IMR-90 (cell line): ENCODE measurements at regions not wholly inside any gene's neighbourhood (a gene's known extent, or its start where the extent isn't known, plus 50 kb on each side); places are given as distances from the start of the nearest gene placed in this dataset.

ENCODE experiments used
- ATAC-seq: fragments of 200-7000 bp; cut with Tn5 transposase; 2 replicates; pipeline ENCODE4 v1.9.1; 2020; ENCODE audit warnings: low read depth, mild to moderate bottlenecking, moderate library complexity
- BruUV-seq: library from RNA; stranded (reverse); fragments of 400-500 nt; replicated peaks from 2 replicates; lab custom pipeline; 2021; lab: Mats Ljungman, UMichigan
- CTCF ChIA-PET: fragments of 300-600 bp; formaldehyde crosslinking; extraction: SDS; loops from one replicate; lab custom pipeline; 2021; ENCODE audit warnings: antibody characterized with exemption; lab: Yijun Ruan, JAX
- POLR2A ChIA-PET: fragments of 300-600 bp; sonication (Branson Sonifier 250); formaldehyde crosslinking; loops from one replicate; lab custom pipeline; 2022; ENCODE audit warnings: antibody characterized with exemption; ENCODE audit not compliant: unreplicated experiment; lab: Charles Lee
- DNase-seq: peaks from one replicate; pipeline ENCODE4 v3.0.0; 2013
- H2AFZ ChIP-seq: replicated peaks from 2 replicates; pipeline ENCODE3; 2013; ENCODE audit warnings: low read length, mild to moderate bottlenecking; ENCODE audit not compliant: poor library complexity
- H2AK5ac ChIP-seq: 2 replicates; pipeline ENCODE4 v1.6.1; 2013; ENCODE audit warnings: low read depth, low read length, inconsistent platforms
- H2AK9ac ChIP-seq: replicated peaks from 2 replicates; pipeline ENCODE3; 2013; ENCODE audit warnings: mild to moderate bottlenecking, low read depth, low read length, moderate library complexity; ENCODE audit not compliant: poor library complexity
- H2BK120ac ChIP-seq: 2 replicates; pipeline ENCODE4 v1.6.1; 2013; ENCODE audit warnings: low read depth, low read length, inconsistent platforms
- H2BK15ac ChIP-seq: 3 replicates; pipeline ENCODE4 v1.6.1; 2013; ENCODE audit warnings: low read depth, low read length, inconsistent platforms
- H2BK20ac ChIP-seq: 2 replicates; pipeline ENCODE4 v1.6.1; 2013; ENCODE audit warnings: low read depth, mild to moderate bottlenecking, inconsistent platforms, low read length, moderate library complexity
- H2BK5ac ChIP-seq: 2 replicates; pipeline ENCODE4 v1.6.1; 2013; ENCODE audit warnings: mild to moderate bottlenecking, low read depth, low read length, inconsistent platforms; ENCODE audit not compliant: poor library complexity, severe bottlenecking
- H3K14ac ChIP-seq: replicated peaks from 2 replicates; pipeline ENCODE4 v1.6.1; 2013; ENCODE audit warnings: low read depth, low read length, inconsistent platforms
- H3K18ac ChIP-seq: 2 replicates; pipeline ENCODE4 v1.6.1; 2013; ENCODE audit warnings: low read depth, low read length, control low read depth
- H3K23ac ChIP-seq: 2 replicates; pipeline ENCODE4 v1.6.1; 2013; ENCODE audit warnings: low read depth, low read length, inconsistent platforms
- H3K27ac ChIP-seq: 2 replicates; pipeline ENCODE4 v1.5.1; 2013; ENCODE audit warnings: mild to moderate bottlenecking, control low read depth, low read length; ENCODE audit not compliant: insufficient read depth
- H3K27me3 ChIP-seq: 2 replicates; pipeline ENCODE4 v1.6.1; 2013; ENCODE audit warnings: low read length; ENCODE audit not compliant: control insufficient read depth, insufficient read depth
- H3K36me3 ChIP-seq: 2 replicates; pipeline ENCODE4 v1.6.1; 2013; ENCODE audit warnings: low read length, mixed read lengths; ENCODE audit not compliant: control insufficient read depth, insufficient read depth
- H3K4ac ChIP-seq: 2 replicates; pipeline ENCODE4 v1.6.1; 2013; ENCODE audit warnings: low read depth, low read length, inconsistent platforms
- H3K4me1 ChIP-seq: 2 replicates; pipeline ENCODE4 v1.6.1; 2013; ENCODE audit warnings: low read length, mixed read lengths; ENCODE audit not compliant: control insufficient read depth, insufficient read depth
- H3K4me2 ChIP-seq: 2 replicates; pipeline ENCODE4 v1.6.1; 2013; ENCODE audit warnings: low read depth, mild to moderate bottlenecking, control low read depth, low read length, moderate library complexity
- H3K4me3 ChIP-seq: 2 replicates; pipeline ENCODE4 v1.5.1; 2013; ENCODE audit warnings: low read depth, mild to moderate bottlenecking, control low read depth, low read length, moderate library complexity; ENCODE audit not compliant: insufficient read depth
- H3K56ac ChIP-seq: 2 replicates; pipeline ENCODE4 v1.6.1; 2013; ENCODE audit warnings: low read length, inconsistent platforms; ENCODE audit not compliant: insufficient read depth; ENCODE audit errors: extremely low read depth
- H3K79me1 ChIP-seq, 2 experiments: 2 replicates each; pipeline ENCODE4 v1.6.1; 2013; ENCODE audit warnings: low read length in 2 of 2, inconsistent platforms in 1 of 2, low read depth in 1 of 2
- H3K9ac ChIP-seq: 2 replicates; pipeline ENCODE4 v1.6.1; 2013; ENCODE audit warnings: low read depth, low read length, control low read depth
- H3K9me1 ChIP-seq: 2 replicates; pipeline ENCODE4 v1.6.1; 2013; ENCODE audit warnings: low read length, inconsistent platforms; ENCODE audit not compliant: insufficient read depth
- H3K9me3 ChIP-seq: 2 replicates; pipeline ENCODE4 v1.6.1; 2013; ENCODE audit warnings: low read length; ENCODE audit not compliant: control insufficient read depth, insufficient read depth
- H4K20me1 ChIP-seq: 2 replicates; pipeline ENCODE4 v1.6.1; 2013; ENCODE audit warnings: low read length, inconsistent platforms; ENCODE audit not compliant: insufficient read depth
- H4K5ac ChIP-seq: 2 replicates; pipeline ENCODE4 v1.6.1; 2013; ENCODE audit warnings: mild to moderate bottlenecking, low read depth, low read length, control low read depth
- H4K8ac ChIP-seq, 2 experiments: 2 replicates each; pipeline ENCODE4 v1.6.1; 2013; ENCODE audit warnings: low read depth in 2 of 2, low read length in 2 of 2, control low read depth in 1 of 2, inconsistent platforms in 1 of 2
- H4K91ac ChIP-seq: 2 replicates; pipeline ENCODE4 v1.6.1; 2013; ENCODE audit warnings: low read depth, low read length, inconsistent platforms; ENCODE audit not compliant: insufficient read depth
- CEBPB ChIP-seq: IDR thresholded peaks from 2 replicates; pipeline ENCODE4 v1.6.1; 2012; ENCODE audit warnings: low read depth, low read length, improper control_type of control experiment
- CHD1 ChIP-seq: IDR thresholded peaks from 2 replicates; pipeline ENCODE4 v1.6.1; 2012; ENCODE audit warnings: low read depth, low read length, improper control_type of control experiment
- CTCF ChIP-seq: conservative IDR thresholded peaks from 2 replicates; pipeline ENCODE4 v1.5.1; 2012; ENCODE audit warnings: mild to moderate bottlenecking, low read depth, low read length, improper control_type of control experiment
- ELK1 ChIP-seq: fragments of 150-350 bp; IDR thresholded peaks from 2 replicates; pipeline ENCODE4 v1.6.1; 2016; ENCODE audit warnings: low read depth, mild to moderate bottlenecking, low read length, moderate library complexity, borderline replicate concordance
- FOS ChIP-seq: fragments of 150-350 bp; IDR thresholded peaks from 2 replicates; pipeline ENCODE4 v1.6.1; 2016; ENCODE audit warnings: low read depth, low read length
- MAFK ChIP-seq: IDR thresholded peaks from 2 replicates; pipeline ENCODE4 v1.6.1; 2012; ENCODE audit warnings: low read depth, low read length, improper control_type of control experiment
- MAZ ChIP-seq: IDR thresholded peaks from 2 replicates; pipeline ENCODE4 v1.6.1; 2012; ENCODE audit warnings: low read depth, mild to moderate bottlenecking, low read length, improper control_type of control experiment, moderate library complexity, borderline replicate concordance
- NFE2L2 ChIP-seq: fragments of 150-350 bp; IDR thresholded peaks from 2 replicates; pipeline ENCODE4 v1.6.1; 2016; ENCODE audit warnings: low read depth, mild to moderate bottlenecking, low read length
- POLR2A ChIP-seq: IDR thresholded peaks from 2 replicates; pipeline ENCODE4 v1.6.1; 2012; ENCODE audit warnings: mild to moderate bottlenecking, low read depth, low read length
- RAD21 ChIP-seq: IDR thresholded peaks from 2 replicates; pipeline ENCODE4 v1.6.1; 2012; ENCODE audit warnings: low read length, improper control_type of control experiment
- RCOR1 ChIP-seq: IDR thresholded peaks from 2 replicates; pipeline ENCODE4 v1.6.1; 2012; ENCODE audit warnings: mild to moderate bottlenecking, low read length, improper control_type of control experiment; ENCODE audit not compliant: insufficient replicate concordance
- USF2 ChIP-seq: fragments of 150-350 bp; IDR thresholded peaks from 2 replicates; pipeline ENCODE4 v1.6.1; 2017; ENCODE audit warnings: mild to moderate bottlenecking, antibody characterized with exemption, low read length, low read depth
- WGBS, 2 experiments: methylation state at CpG; one replicate each; pipeline versions ENCODE4 v1.1.5 to v1.1.7; 2013; ENCODE audit warnings: missing lambda C conversion rate in 2 of 2; ENCODE audit not compliant: insufficient read length in 1 of 2; ENCODE audit errors: extremely low coverage in 2 of 2; 5-methylcytosine and 5-hydroxymethylcytosine counted together
- dilution Hi-C: fragments of 300-500 bp; cut with HindIII; formaldehyde crosslinking; loops from one replicate; pipeline ENCODE4 v1.14.3; 2018; ENCODE audit warnings: low sequenced_read_pairs; ENCODE audit not compliant: unreplicated experiment
- in situ Hi-C: fragments of 300-500 bp; cut with MboI; formaldehyde crosslinking; loops from 3 replicates; pipeline ENCODE4 v1.14.3; 2019; ENCODE audit warnings: low sequenced_read_pairs, inconsistent platforms, mixed read lengths
- intact Hi-C: fragments of 100-400 bp; cut with micrococcal nuclease; formaldehyde crosslinking; loops from 2 replicates; pipeline ENCODE4 v1.10.0; 2022

GRCh38 chr9:99433095-99433494 is 211.0 kb downstream of the SEC61B start:
- Histone ChIP-seq H2BK5ac (peak overlapping the region; percentile 11), H3K4me1 (peaks cover 13% of the 10 kb centered on the region), H4K8ac (peak overlapping the region; percentile 26 to 75), H3K18ac (peak overlapping the region; percentile 35; the same call in 1 of the 2 replicates), H2BK20ac (peak overlapping the region; percentile 78), H2AFZ (no peak overlapping the region), H3K27ac (peak overlapping the region; percentile 38), H4K91ac (peak overlapping the region; percentile 81), H3K23ac (peak overlapping the region; percentile 34; the same call in 1 of the 2 replicates), H3K56ac (peak overlapping the region; percentile 27; the same call in 1 of the 2 replicates), H3K27me3 (no peaks in the 10 kb centered on the region), H3K9me3 (no peaks in the 10 kb centered on the region), H4K5ac (no peak overlapping the region), H2BK15ac (peak overlapping the region; percentile 46), H2AK5ac (peak overlapping the region; percentile 82), H3K4me3 (no peak overlapping the region), H3K9ac (no peak overlapping the region), H2AK9ac (no peak overlapping the region), H4K20me1 (no peaks in the 10 kb centered on the region), H3K79me1 (no peaks in the 10 kb centered on the region), H3K14ac (peak overlapping the region; percentile 42; the same call in 1 of the 2 replicates), H3K9me1 (peaks cover 5% of the 10 kb centered on the region; the same call in 1 of the 2 replicates), H3K4me2 (no peak overlapping the region), H3K36me3 (no peaks in the 10 kb centered on the region), H2BK120ac (peak overlapping the region; percentile 76), H3K4ac (peak overlapping the region; percentile 80)
- no TSS peak for BruUV-seq
- no peak for ATAC-seq
- intact Hi-C loops, result no loop called here
- in situ Hi-C loops, result no loop called here
- DNase-seq, result no peak
- ChIA-PET CTCF (interaction anchor here (0.6 to 0.7 kb wide), 2 partner anchors 145 to 832 kb away, joined by 3 read pairs; no protein-coding TSS in a partner anchor), POLR2A (no interaction called here)
- 80% methylated on average over 1 of the region's 4 CpGs; no CpG with 5 or more reads in 1 of the 2 experiments for WGBS, 2 experiments
- dilution Hi-C loops, result no loop called here
- no peak for TF ChIP-seq POLR2A
- no peak for TF ChIP-seq FOS
- TF ChIP-seq RAD21, result no peak
- no peak for TF ChIP-seq CEBPB
- no peak for TF ChIP-seq MAZ
- TF ChIP-seq USF2, result no peak
- no peak for TF ChIP-seq CHD1
- TF ChIP-seq RCOR1, result no peak
- no peak for TF ChIP-seq NFE2L2
- no peak for TF ChIP-seq MAFK
- TF ChIP-seq ELK1, result no peak
- no peak for TF ChIP-seq CTCF
